HL-60 (cell line): ENCODE measurements at regions not wholly inside any gene's neighbourhood (a gene's known extent, or its start where the extent isn't known, plus 50 kb on each side); places are given as distances from the start of the nearest gene placed in this dataset.

Experiments
- CTCF ChIP-seq: IDR thresholded peaks from one replicate; pipeline ENCODE4 v1.5.1; 2011; ENCODE audit warnings: low read length, control low read depth, inconsistent platforms; ENCODE audit not compliant: insufficient read depth
- GABPA ChIP-seq: IDR thresholded peaks from 2 replicates; pipeline ENCODE4 v1.6.1; 2012; ENCODE audit warnings: low read depth
- POLR2AphosphoS5 ChIP-seq: IDR thresholded peaks from 2 replicates; pipeline ENCODE4 v1.6.1; 2012; ENCODE audit warnings: low read depth
- SPI1 ChIP-seq: IDR thresholded peaks from 2 replicates; pipeline ENCODE4 v1.6.1; 2012; ENCODE audit warnings: low read depth, mild to moderate bottlenecking, borderline replicate concordance
- TF ChIP-seq, protein P1 (sequence below): IDR thresholded peaks from 2 replicates; pipeline ENCODE4 v1.6.1; 2012; ENCODE audit warnings: low read depth; ENCODE audit not compliant: insufficient replicate concordance

GRCh38 chr3:28844298-28845005 lies 436.4 kb upstream of the RBMS3 start:
- TF ChIP-seq CTCF (no peak), POLR2AphosphoS5 (no peak), GABPA (no peak), SPI1 (no peak)
- TF ChIP-seq, protein P1, sequence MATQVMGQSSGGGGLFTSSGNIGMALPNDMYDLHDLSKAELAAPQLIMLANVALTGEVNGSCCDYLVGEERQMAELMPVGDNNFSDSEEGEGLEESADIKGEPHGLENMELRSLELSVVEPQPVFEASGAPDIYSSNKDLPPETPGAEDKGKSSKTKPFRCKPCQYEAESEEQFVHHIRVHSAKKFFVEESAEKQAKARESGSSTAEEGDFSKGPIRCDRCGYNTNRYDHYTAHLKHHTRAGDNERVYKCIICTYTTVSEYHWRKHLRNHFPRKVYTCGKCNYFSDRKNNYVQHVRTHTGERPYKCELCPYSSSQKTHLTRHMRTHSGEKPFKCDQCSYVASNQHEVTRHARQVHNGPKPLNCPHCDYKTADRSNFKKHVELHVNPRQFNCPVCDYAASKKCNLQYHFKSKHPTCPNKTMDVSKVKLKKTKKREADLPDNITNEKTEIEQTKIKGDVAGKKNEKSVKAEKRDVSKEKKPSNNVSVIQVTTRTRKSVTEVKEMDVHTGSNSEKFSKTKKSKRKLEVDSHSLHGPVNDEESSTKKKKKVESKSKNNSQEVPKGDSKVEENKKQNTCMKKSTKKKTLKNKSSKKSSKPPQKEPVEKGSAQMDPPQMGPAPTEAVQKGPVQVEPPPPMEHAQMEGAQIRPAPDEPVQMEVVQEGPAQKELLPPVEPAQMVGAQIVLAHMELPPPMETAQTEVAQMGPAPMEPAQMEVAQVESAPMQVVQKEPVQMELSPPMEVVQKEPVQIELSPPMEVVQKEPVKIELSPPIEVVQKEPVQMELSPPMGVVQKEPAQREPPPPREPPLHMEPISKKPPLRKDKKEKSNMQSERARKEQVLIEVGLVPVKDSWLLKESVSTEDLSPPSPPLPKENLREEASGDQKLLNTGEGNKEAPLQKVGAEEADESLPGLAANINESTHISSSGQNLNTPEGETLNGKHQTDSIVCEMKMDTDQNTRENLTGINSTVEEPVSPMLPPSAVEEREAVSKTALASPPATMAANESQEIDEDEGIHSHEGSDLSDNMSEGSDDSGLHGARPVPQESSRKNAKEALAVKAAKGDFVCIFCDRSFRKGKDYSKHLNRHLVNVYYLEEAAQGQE = no peak
